ENCODE measurements at regions not wholly inside any gene's neighbourhood (a gene's known extent, or its start where the extent isn't known, plus 50 kb on each side); places are given as distances from the start of the nearest gene placed in this dataset.
"Not testable (repeated sequence)": the region's sequence is repeated elsewhere in the genome, so short reads cannot be mapped to it uniquely, and the experiment has no call there.

DNA sequence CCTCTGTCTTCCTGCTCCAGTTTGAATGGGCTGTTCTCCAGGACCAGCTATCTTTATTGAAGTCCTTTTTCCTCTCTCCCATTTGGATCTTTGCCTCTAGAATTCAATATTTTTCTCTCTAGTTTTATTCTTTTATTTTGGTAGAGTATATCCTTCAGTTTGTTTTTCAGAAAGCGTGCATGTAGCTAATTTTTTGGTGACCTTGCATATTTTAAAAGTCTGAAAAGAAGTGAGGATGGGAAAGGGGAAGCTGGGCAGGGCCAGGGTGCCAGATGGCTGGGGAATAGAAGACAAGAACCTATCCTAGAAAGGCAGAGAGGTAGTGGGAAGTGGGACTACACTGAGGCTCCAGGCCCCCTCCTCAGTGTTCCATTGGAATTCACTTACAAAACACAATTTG lies 95.0 kb upstream of the ZBED5 start:
- H3K36me3 Mint-ChIP-seq (ENCODE audit: insufficient read depth): no peaks in the 10 kb centered on the region
- H3K4me3 Mint-ChIP-seq: no peak overlapping the region
- ATAC-seq (no peak), DNase-seq (no peak)
- H3K4me1 Mint-ChIP-seq (ENCODE audit: low read depth): no peaks in the 10 kb centered on the region
- H3K27me3 Mint-ChIP-seq (ENCODE audit: low read depth): peaks cover 39% of the 10 kb centered on the region
- H3K9me3 Mint-ChIP-seq: no peaks in the 10 kb centered on the region

DNA sequence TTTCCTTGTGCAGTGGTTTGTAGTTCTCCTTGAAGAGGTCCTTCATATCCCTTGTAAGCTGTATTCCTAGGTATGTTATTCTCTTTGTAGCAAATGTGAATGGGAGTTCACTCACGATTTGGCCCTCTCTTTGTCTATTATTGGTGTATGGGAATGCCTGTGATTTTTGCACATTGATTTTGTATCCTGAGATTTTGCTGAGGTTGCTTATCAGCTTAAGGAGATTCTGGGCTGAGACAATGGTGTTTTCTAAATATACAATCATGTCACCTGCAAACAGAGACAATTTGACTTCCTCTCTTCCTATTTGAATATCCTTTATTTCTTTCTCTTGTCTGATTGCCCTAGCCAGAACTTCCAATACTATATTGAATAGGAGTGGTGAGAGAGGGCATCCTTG lies 90.1 kb upstream of the ZBED5 start:
- H3K27me3 Mint-ChIP-seq (ENCODE audit: low read depth): peaks cover 26% of the 10 kb centered on the region
- H3K36me3 Mint-ChIP-seq (ENCODE audit: insufficient read depth); H3K4me3 Mint-ChIP-seq; ATAC-seq; H3K4me1 Mint-ChIP-seq (ENCODE audit: low read depth); DNase-seq; H3K9me3 Mint-ChIP-seq: not testable (repeated sequence)

DNA sequence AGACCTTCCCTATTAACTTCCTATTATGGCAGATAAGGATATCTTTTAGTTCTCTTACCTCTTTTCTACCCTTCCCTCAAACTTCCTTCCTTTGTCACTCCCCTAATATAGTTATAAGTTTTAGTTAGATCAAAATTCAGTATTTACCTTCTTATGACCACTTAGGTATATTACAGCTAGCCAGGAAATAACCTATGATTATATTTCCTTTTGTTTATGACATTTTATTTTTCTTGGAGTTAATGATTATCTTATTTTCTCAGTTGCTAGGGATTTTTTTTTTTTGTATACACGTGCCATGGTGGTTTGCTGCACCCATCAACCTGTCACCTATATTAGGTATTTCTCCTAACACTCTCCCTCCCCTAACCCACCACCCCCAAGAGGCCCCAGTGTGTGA lies 88.2 kb upstream of the ZBED5 start:
- H3K36me3 Mint-ChIP-seq (ENCODE audit: insufficient read depth): no peaks in the 10 kb centered on the region
- peaks cover 17% of the 10 kb centered on the region for H3K27me3 Mint-ChIP-seq (ENCODE audit: low read depth)
- H3K4me3 Mint-ChIP-seq: no peak overlapping the region
- ATAC-seq (no peak), DNase-seq (no peak)
- no peaks in the 10 kb centered on the region for H3K9me3 Mint-ChIP-seq
- H3K4me1 Mint-ChIP-seq (ENCODE audit: low read depth): no peaks in the 10 kb centered on the region

DNA sequence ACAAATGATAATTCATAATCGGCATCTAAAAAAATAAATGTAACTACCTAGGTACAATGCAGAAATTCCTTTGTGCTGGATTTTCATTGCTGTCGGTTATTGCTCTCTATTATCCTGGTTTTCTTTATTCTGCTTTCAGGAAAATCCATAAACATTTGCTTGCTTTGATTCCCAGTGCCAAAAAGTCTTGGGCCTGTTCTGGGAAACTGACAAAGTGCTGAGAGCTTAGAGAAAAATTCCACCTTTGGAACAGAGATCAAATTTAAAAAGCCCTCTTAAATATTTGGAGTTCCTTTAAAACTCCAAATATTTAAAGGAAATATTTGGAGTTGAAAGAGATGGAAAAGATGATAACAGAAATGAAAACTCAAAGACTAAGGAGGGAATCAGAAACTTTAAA lies 87.3 kb upstream of the ZBED5 start:
- no peaks in the 10 kb centered on the region for H3K4me1 Mint-ChIP-seq (ENCODE audit: low read depth)

DNA sequence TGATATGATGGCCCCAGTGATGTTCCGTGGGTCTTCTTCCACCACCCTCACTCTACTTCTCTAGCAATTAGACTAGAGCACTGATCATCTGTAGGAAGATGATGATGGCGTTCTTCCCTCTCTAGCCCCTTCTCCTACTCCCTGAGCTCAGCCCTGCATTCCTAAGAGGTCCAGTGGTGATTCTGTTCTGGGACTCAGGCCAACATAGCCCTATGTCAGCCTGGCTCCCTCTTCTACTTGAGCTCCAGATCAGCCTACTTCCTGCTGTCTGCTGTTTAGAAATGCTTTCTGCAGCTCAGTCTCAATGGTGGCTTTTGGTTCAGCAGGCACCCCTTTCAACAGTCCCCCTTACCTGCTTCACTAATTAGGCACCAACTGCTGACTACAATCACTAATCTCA lies 86.1 kb upstream of the ZBED5 start:
- ATAC-seq (no peak), DNase-seq (no peak)
- Mint-ChIP-seq H3K4me3 (no peak overlapping the region), H3K27me3 (ENCODE audit: low read depth) (peaks cover 6% of the 10 kb centered on the region), H3K4me1 (ENCODE audit: low read depth) (no peaks in the 10 kb centered on the region), H3K36me3 (ENCODE audit: insufficient read depth) (no peaks in the 10 kb centered on the region), H3K9me3 (no peaks in the 10 kb centered on the region)

More for the DNA sequence above, 87.3 kb upstream of the ZBED5 start:
- Mint-ChIP-seq H3K4me3 (no peak overlapping the region), H3K9me3 (no peaks in the 10 kb centered on the region), H3K36me3 (ENCODE audit: insufficient read depth) (no peaks in the 10 kb centered on the region), H3K27me3 (ENCODE audit: low read depth) (peaks cover 12% of the 10 kb centered on the region)
- ATAC-seq: no peak
- DNase-seq: no peak

DNA sequence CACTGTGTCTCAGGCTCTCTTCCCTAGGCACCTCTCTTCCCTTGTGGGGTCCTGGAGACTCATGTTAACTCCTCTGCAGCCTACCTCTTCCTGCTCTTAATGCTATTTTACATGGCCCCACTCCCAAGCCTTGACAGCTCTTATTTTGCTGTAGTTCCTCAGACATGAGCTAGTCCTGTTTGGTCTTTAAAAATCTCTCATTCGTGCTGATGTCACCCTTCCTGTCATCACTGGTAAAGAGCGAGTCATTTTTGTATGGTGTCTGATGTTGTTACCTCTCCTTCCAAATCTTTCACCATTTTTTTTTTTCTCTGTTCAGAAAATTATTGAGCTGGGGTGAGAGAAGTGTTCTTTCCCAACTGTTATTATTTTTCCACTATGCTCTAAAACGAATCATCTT lies 84.8 kb upstream of the ZBED5 start:
- Mint-ChIP-seq H3K4me1 (ENCODE audit: low read depth) (no peaks in the 10 kb centered on the region), H3K27me3 (ENCODE audit: low read depth) (peaks cover 4% of the 10 kb centered on the region)

DNA sequence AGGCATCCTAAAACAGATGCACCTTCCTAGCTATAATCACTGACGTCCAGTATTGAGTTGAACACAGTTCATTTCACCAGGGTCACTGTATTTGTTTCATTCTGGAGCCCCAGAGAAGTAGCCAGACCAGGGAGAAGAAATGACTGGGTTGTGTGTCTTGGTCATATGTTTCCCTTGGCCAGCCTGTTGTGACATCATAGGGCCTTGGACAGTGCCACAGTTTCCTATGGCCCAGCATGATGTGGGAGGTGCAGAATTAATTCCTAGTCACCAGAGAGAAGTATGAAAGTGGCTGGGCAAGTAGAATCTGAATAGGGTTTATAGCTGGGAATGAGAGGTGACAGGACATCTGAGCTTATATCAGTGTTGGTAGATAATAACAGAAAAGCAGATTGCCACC lies 84.0 kb upstream of the ZBED5 start:
- Mint-ChIP-seq H3K27me3 (ENCODE audit: low read depth) (peaks cover 4% of the 10 kb centered on the region), H3K36me3 (ENCODE audit: insufficient read depth) (no peaks in the 10 kb centered on the region), H3K9me3 (no peaks in the 10 kb centered on the region), H3K4me1 (ENCODE audit: low read depth) (no peaks in the 10 kb centered on the region), H3K4me3 (no peak overlapping the region)
- no peak for DNase-seq
- ATAC-seq: no peak

More for the DNA sequence above, 84.8 kb upstream of the ZBED5 start:
- Mint-ChIP-seq H3K4me3 (no peak overlapping the region), H3K36me3 (ENCODE audit: insufficient read depth) (no peaks in the 10 kb centered on the region), H3K9me3 (no peaks in the 10 kb centered on the region)
- DNase-seq: no peak
- ATAC-seq: peak in 1 of 2 donors; percentile 40

DNA sequence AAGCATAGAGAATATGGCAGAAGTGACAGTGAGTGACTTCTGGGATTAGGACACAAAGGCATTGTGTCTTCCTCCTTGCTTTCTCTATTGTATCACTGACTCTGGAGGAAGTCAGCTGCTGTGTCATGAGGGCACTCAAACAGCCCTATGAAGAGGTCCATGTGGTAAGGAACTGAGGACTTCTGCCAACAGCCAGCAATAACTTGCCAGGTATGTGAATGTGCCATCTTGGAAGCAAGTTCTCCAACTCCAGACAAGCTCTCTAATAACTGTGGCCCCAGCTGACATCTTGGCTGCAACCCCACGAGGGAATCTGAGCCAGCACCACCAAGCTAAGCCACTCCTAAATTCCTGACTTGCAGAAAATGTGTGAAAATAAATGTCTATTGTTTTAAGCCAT lies 83.6 kb upstream of the ZBED5 start:
- no peaks in the 10 kb centered on the region for H3K9me3 Mint-ChIP-seq
- no peak for DNase-seq
- no peak overlapping the region for H3K4me3 Mint-ChIP-seq
- no peaks in the 10 kb centered on the region for H3K4me1 Mint-ChIP-seq (ENCODE audit: low read depth)
- no peaks in the 10 kb centered on the region for H3K36me3 Mint-ChIP-seq (ENCODE audit: insufficient read depth)
- ATAC-seq: no peak
- peaks cover 4% of the 10 kb centered on the region for H3K27me3 Mint-ChIP-seq (ENCODE audit: low read depth)

DNA sequence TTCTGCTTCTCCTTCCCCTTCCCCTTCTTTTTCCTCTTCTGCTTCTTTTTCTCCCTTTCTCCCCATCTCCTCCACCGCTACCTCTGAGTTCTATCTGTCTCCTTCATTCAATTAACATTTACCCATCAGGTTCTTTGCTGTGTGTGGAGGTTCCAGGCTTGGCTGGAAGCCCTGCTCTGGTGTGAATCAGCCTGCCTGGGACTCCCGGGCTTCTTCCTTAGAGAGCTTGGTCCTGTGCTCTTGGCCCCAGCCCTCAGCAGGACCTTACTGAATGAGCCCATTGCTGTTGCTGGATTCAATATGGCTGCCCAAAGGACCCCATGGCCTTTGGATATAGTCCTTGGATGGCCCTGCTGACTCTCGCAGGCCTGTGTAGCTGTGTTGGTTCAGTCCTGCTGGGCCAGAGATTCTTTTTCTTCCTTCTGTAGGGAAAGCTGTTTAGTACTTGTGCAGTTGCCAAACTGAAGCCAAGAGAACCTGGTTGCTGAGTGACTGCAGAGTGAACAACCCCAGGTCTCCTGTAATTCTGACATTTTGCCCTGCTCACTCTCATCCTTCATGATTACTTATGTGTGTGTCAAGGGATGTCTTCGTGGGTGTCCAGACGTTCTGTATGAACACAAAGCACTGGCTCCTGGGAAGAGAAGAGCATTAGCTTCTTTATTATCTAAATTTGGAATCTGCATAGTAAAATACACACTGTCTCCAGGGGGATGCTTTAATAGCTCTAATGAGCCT lies 81.0 kb upstream of the ZBED5 start:
- no peaks in the 10 kb centered on the region for H3K9me3 Mint-ChIP-seq
- no peaks in the 10 kb centered on the region for H3K36me3 Mint-ChIP-seq (ENCODE audit: insufficient read depth)
- H3K27me3 Mint-ChIP-seq (ENCODE audit: low read depth): peaks cover 5% of the 10 kb centered on the region
- no peak for ATAC-seq
- DNase-seq: no peak
- no peak overlapping the region for H3K4me3 Mint-ChIP-seq
- H3K4me1 Mint-ChIP-seq (ENCODE audit: low read depth): peaks cover 11% of the 10 kb centered on the region

DNA sequence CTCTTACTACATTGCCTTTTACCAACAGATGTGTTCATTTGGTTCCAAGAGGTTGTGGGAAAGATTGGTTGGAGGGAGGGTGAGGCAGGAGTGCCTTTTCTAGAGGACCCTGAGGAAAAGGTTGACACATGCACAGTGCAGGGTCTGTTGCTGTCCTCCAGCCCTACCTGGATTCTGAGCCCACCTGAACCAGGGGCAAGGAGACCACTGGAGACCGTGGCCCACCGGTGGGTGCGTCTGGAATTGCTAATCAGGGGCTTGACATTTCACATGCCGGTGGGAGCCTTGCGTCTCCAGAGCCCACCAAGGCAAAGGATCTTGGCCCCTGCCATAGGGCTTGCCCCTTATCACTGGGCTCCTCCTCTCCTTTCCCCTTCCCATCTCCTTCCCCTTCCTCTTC lies 80.4 kb upstream of the ZBED5 start:
- H3K4me1 Mint-ChIP-seq (ENCODE audit: low read depth): peaks cover 14% of the 10 kb centered on the region
- DNase-seq (no peak), ATAC-seq (no peak)
- H3K36me3 Mint-ChIP-seq (ENCODE audit: insufficient read depth): no peaks in the 10 kb centered on the region
- no peak overlapping the region for H3K4me3 Mint-ChIP-seq
- no peaks in the 10 kb centered on the region for H3K9me3 Mint-ChIP-seq
- H3K27me3 Mint-ChIP-seq (ENCODE audit: low read depth): peaks cover 11% of the 10 kb centered on the region

DNA sequence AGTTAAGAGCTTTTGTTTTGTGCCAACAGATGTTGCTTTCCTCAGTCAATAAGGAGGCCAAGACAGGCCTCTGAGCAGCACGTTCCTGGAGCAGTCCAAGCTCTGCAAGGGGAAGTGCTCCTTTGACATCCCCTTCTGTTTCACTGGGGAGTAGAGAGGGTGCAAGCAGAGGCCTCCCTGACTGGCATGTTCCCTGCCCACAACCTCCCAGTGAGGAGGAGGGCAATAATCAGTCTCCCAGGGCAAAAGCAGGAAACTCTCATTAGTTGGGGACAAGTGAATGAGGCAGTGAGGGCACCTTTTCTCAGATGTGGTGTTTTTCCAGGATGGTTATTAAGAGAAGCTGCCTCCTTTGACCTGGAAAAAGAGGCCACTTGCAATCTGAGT lies 79.5 kb upstream of the ZBED5 start:
- H3K27me3 Mint-ChIP-seq (ENCODE audit: low read depth): peaks cover 14% of the 10 kb centered on the region
- peaks cover 14% of the 10 kb centered on the region for H3K4me1 Mint-ChIP-seq (ENCODE audit: low read depth)
- ATAC-seq (no peak), DNase-seq (no peak)
- H3K9me3 Mint-ChIP-seq: no peaks in the 10 kb centered on the region
- H3K36me3 Mint-ChIP-seq (ENCODE audit: insufficient read depth): no peaks in the 10 kb centered on the region
- no peak overlapping the region for H3K4me3 Mint-ChIP-seq

DNA sequence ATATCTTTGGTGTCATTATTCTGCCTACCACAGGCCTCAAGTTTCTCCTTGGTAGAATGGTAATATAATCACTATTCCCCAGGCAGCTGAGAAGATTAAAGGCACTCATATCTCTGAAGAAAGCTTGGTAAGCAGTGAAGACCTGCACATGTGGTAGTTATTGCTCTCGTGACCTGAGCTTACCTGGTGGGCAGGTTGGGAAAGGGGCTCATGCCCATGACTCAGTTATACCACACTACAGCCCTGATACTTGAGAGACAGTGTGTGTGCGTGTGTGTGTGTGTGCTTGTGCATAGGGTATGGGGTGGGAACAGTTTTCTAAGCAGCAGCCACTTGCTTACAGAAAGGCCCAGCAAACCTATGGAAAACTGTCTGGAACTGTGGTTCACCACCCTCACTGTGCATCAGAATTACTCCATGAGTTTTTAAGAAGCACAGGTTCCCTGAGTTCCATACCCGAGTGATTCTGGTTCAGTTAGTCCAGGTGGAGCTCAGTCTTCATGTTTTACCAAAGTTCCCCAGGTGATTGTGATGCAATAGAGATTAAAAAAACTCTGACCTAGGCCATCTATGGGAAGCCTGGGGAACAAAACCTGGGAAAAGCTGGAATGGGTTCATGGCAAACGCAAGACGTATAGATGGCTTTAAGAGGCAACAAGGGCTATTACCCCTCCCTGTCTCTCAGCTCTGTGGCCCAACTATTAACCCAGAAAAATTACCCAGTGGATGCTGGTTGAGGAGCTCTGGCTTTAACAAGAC lies 79.0 kb upstream of the ZBED5 start:
- peaks cover 14% of the 10 kb centered on the region for H3K4me1 Mint-ChIP-seq (ENCODE audit: low read depth)
- no peak for DNase-seq
- ATAC-seq: no peak
- no peaks in the 10 kb centered on the region for H3K9me3 Mint-ChIP-seq
- peaks cover 15% of the 10 kb centered on the region for H3K27me3 Mint-ChIP-seq (ENCODE audit: low read depth)
- H3K4me3 Mint-ChIP-seq: no peak overlapping the region
- no peaks in the 10 kb centered on the region for H3K36me3 Mint-ChIP-seq (ENCODE audit: insufficient read depth)

DNA sequence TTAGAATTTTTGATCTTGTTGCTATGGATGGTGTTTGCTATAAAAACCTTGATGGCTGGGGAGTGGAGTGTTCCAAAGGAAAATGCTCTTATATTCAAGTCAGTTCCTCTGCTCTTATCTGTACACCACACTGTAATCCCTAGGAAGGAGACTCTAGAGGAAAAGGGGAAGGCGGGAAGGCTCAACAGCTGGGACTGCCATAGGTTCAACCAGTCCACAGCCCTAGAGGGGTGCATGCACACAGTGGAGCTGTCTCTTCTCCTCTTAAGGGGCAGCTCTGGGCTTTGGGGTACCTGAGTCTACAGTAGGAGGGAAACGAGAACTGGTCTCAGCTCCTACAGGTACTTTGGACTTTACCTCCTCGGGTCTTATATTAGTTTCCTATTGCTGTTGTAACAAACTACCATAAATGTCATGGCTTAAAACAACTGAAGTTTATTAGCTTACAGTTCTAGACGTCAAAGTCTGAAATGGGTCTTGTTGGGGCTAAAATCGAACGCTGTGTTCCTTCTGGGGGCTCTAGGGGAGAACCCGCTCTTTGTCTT lies 77.2 kb upstream of the ZBED5 start:
- peaks cover 18% of the 10 kb centered on the region for H3K4me1 Mint-ChIP-seq (ENCODE audit: low read depth)
- no peak overlapping the region for H3K4me3 Mint-ChIP-seq
- H3K9me3 Mint-ChIP-seq: no peaks in the 10 kb centered on the region
- peaks cover 20% of the 10 kb centered on the region for H3K27me3 Mint-ChIP-seq (ENCODE audit: low read depth)
- H3K36me3 Mint-ChIP-seq (ENCODE audit: insufficient read depth): no peaks in the 10 kb centered on the region
- DNase-seq (no peak), ATAC-seq (no peak)

DNA sequence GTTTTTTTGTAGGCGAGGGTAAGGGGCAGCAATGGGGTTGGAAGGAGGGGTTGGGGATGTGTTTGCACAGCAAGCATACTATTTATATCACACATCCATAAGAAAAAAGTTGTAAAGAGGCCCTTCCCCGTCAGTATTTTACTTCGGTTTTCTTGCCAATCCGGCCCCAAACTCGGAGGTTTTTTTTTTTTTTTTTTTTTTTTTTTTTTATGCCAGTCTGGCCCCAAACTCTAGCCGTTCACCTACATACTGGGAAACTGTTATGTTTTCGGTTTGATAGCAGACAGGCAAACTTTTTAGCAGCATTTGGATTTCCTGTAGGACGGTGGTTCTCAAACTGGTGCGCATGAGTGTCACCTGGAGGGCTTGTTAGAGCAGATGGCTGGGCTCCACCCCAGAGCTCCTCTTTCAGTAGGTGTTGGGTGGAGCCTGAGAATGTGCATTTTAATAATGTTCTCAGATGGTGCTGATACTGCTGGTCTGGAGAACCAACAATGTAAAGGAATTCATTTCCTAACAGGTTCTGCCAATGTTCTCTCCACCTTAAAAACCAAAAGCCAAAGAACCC lies 76.5 kb upstream of the ZBED5 start:
- Mint-ChIP-seq H3K9me3 (no peaks in the 10 kb centered on the region), H3K4me1 (ENCODE audit: low read depth) (peaks cover 18% of the 10 kb centered on the region), H3K4me3 (peak overlapping the region; percentile 86), H3K36me3 (ENCODE audit: insufficient read depth) (no peaks in the 10 kb centered on the region), H3K27me3 (ENCODE audit: low read depth) (peaks cover 24% of the 10 kb centered on the region)
- ATAC-seq: no peak
- no peak for DNase-seq
